ENCODE measurements at regions not wholly inside any gene's neighbourhood (a gene's known extent, or its start where the extent isn't known, plus 50 kb on each side); places are given as distances from the start of the nearest gene placed in this dataset.
A peak's percentile ranks its signal among the peaks of the same experiment; 100 is the strongest.

DNA sequence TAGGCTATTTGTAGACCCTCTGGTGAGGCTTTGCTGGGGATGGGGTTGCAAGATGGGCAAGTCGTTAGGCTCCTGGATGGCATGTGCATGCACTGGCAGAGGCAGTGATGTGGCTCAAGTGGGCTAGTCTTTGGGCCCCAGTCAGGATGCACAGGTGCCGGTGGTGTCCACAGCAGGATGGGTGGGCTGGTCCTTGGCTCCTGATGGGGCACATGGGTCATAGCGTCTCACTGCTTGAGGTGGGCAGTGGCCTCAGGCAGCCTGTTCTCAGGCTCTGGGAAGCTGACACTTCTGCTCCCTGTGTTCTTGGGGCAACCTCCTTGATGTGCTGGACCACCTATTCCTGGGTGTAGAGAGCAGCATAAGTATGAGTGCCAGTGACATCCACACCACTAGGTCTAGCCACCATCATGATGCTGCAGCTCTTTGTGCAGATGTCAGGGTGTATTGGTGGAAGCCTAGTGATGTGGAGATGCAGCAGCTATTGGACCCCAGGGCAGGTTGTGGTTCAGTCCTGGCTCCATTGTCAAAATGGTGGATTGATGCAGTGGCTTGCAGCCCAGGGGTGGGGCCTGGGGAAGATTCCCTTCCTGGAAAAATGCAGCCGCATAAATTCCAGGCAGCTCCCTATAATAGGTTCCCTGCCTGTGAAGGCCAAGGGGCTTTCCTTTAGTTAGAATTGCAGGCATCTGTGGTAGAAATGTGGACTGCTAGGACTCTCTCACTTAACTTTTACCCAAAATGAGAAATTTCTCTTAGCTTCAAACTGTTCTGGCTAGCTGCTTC is 742.5 kb upstream of the MDGA2 start:
- H3K36me3 ChIP-seq, result no peaks in the 10 kb centered on the region
- no peak for DNase-seq
- no peak overlapping the region for H3K4me3 ChIP-seq
- H3K4me1 ChIP-seq, result no peaks in the 10 kb centered on the region
- WGBS (ENCODE audit: insufficient coverage, low coverage, low lambda C conversion rate, missing lambda C conversion rate), result no CpG with 5 or more reads among the region's 4 CpGs
- no peaks in the 10 kb centered on the region for H3K27me3 ChIP-seq
- H3K9me3 ChIP-seq, result no peaks in the 10 kb centered on the region
- no peak for ATAC-seq
- no peak for TF ChIP-seq POLR2A (IDR thresholded peaks at IDR 0.05)
- TF ChIP-seq, protein P1, sequence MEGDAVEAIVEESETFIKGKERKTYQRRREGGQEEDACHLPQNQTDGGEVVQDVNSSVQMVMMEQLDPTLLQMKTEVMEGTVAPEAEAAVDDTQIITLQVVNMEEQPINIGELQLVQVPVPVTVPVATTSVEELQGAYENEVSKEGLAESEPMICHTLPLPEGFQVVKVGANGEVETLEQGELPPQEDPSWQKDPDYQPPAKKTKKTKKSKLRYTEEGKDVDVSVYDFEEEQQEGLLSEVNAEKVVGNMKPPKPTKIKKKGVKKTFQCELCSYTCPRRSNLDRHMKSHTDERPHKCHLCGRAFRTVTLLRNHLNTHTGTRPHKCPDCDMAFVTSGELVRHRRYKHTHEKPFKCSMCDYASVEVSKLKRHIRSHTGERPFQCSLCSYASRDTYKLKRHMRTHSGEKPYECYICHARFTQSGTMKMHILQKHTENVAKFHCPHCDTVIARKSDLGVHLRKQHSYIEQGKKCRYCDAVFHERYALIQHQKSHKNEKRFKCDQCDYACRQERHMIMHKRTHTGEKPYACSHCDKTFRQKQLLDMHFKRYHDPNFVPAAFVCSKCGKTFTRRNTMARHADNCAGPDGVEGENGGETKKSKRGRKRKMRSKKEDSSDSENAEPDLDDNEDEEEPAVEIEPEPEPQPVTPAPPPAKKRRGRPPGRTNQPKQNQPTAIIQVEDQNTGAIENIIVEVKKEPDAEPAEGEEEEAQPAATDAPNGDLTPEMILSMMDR (IDR thresholded peaks at IDR 0.05), result no peak
- intact Hi-C loops (cut with DNase I), result no loop called here
- H3K27ac ChIP-seq, result no peak overlapping the region

DNA sequence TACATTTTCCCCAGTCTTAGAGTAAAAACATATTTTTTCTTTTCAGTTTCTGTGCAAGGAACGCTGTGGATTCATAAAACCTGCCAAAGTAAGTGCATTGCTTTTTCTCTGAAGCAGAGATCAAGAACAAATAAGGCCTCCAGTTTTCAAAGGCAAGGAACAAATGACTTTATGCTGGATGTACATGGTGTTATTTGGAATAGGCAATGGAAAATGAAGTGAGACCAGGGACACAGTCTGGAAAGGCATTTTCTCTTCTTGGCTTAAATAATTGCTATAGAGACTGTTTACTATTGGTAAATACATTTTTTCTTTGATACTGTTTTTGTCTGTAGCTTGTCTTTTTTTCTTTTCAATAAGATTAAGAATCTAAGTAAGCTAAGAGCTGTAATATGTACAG is 725.9 kb upstream of the MDGA2 start:
- intact Hi-C loops (cut with DNase I), result no loop called here
- 44% methylated on average over 1 of the region's 1 CpG for WGBS (ENCODE audit: insufficient coverage, low coverage, low lambda C conversion rate, missing lambda C conversion rate)
- no peaks in the 10 kb centered on the region for H3K36me3 ChIP-seq

DNA sequence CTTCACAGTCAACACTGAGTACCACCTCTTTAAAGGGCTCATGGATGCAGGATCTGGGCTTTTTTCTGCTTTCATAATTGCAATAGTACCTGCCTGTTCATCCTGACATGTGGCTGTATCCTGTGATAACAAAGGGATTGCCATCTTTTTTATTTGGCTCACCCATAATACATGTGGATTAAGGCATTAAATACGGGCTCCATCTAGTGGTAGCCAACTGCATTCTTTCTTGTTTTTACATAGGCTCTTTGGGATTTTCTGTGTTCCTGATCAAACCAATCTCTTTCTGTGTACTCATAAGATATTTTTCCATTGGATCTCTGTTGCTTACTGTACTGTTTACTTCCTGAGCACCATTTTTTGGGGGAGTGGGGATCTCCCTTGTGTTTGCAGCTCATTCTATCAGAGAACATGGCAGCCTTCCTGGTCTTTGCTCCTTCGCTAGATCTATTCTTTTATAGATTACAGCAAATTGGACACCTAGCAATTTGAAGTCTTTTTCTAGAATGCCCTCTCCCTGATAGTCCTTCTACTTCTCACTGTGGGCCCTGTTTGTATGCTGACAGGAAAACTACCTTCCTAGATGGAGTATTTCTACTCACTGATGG is 723.4 kb upstream of the MDGA2 start:
- 40% methylated on average over 2 of the region's 2 CpGs for WGBS (ENCODE audit: insufficient coverage, low coverage, low lambda C conversion rate, missing lambda C conversion rate)
- Histone ChIP-seq H3K27ac (no peak overlapping the region), H3K4me3 (no peak overlapping the region), H3K4me1 (no peaks in the 10 kb centered on the region), H3K27me3 (no peaks in the 10 kb centered on the region), H3K9me3 (no peaks in the 10 kb centered on the region), H3K36me3 (no peaks in the 10 kb centered on the region)
- DNase-seq (no peak), ATAC-seq (peak; percentile 77 to 79 (median 78))
- no peak for TF ChIP-seq POLR2A (IDR thresholded peaks at IDR 0.05)
- TF ChIP-seq, protein P1 (IDR thresholded peaks at IDR 0.05), result peak; percentile 58 to 77 (median 68)
- intact Hi-C loops (cut with DNase I), result no loop called here

More for the DNA sequence above, 725.9 kb upstream of the MDGA2 start:
- Histone ChIP-seq H3K9me3 (no peaks in the 10 kb centered on the region), H3K27ac (no peak overlapping the region), H3K4me3 (no peak overlapping the region), H3K4me1 (no peaks in the 10 kb centered on the region), H3K27me3 (no peaks in the 10 kb centered on the region)
- DNase-seq, result no peak
- no peak for ATAC-seq
- TF ChIP-seq, protein P1 (IDR thresholded peaks at IDR 0.05), result no peak
- no peak for TF ChIP-seq POLR2A (IDR thresholded peaks at IDR 0.05)

DNA sequence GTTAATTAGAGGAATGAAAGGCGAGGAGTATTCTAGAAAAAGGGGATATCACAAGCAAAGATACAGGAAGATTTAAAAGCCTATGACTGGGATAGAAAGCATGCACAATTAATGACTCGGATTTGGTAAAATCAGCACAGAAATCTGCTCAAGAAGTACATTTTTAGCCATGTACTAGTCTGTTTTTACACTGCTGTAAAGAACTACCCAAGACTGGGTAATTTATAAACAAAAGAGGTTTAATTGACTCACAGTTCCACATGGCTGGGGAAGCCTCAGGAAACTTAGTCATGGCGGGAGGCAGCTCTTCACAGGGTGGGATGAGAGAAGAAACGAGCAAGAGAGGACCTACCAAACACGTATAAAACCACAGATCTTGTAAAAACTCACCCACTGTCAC is 716.3 kb upstream of the MDGA2 start:
- no peaks in the 10 kb centered on the region for H3K9me3 ChIP-seq
- TF ChIP-seq, protein P1 (IDR thresholded peaks at IDR 0.05), result no peak
- no peak for TF ChIP-seq POLR2A (IDR thresholded peaks at IDR 0.05)
- no peak overlapping the region for H3K27ac ChIP-seq
- DNase-seq (no peak), ATAC-seq (no peak)
- no peaks in the 10 kb centered on the region for H3K27me3 ChIP-seq
- no peaks in the 10 kb centered on the region for H3K36me3 ChIP-seq
- no peak overlapping the region for H3K4me3 ChIP-seq
- no peaks in the 10 kb centered on the region for H3K4me1 ChIP-seq
- 58% methylated on average over 4 of the region's 5 CpGs for WGBS (ENCODE audit: insufficient coverage, low coverage, low lambda C conversion rate, missing lambda C conversion rate)
- intact Hi-C loops (cut with DNase I), result no loop called here
